Stimulated activated CD4-positive, alpha-beta T cell treated with anti-CD3 and anti-CD28 coated beads, Interleukin-12 subunit alpha, Interleukin-12 subunit beta, amount 100 ng/mL, for 48 hours (primary cell): ENCODE measurements at regions not wholly inside any gene's neighbourhood (a gene's known extent, or its start where the extent isn't known, plus 50 kb on each side); places are given as distances from the start of the nearest gene placed in this dataset.

Experiments
- DNase-seq, 3 donors: peaks; one replicate each; pipeline ENCODE4 v3.0.0-alpha.2; 2020; ENCODE audit warnings: low read depth in 2 of 3, low spot score in 1 of 3

GRCh38 chr4:19009881-19010280 lies 988.3 kb upstream of the LCORL start:
- no peak for DNase-seq

GRCh38 chr4:19005211-19005610 lies 983.7 kb upstream of the LCORL start:
- DNase-seq: no peak

- no peak for DNase-seq
Observed at GRCh38 chr4:19002170-19002569, 980.6 kb upstream of the LCORL start.

- no peak for DNase-seq
Observed at GRCh38 chr4:18999595-18999994, 978.0 kb upstream of the LCORL start.

DNA sequence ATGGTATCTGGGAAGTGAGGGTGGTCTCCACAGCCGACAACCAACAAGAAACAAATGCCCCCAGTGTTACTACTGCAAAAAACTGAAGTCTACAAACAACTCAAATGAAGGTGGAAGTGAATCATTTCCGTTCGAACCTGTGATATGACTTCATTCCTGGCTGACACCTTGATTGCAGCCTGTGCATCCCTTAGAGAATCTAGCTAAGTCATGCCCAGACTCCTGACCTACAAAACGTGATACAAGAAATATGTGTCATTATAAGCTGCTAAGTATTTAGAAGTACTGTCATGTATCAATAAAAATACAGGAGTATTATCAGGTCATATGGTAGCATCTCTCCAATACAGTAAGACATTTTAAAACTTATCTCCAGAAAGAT lies 959.7 kb upstream of the LCORL start:
- DNase-seq: no peak

DNA sequence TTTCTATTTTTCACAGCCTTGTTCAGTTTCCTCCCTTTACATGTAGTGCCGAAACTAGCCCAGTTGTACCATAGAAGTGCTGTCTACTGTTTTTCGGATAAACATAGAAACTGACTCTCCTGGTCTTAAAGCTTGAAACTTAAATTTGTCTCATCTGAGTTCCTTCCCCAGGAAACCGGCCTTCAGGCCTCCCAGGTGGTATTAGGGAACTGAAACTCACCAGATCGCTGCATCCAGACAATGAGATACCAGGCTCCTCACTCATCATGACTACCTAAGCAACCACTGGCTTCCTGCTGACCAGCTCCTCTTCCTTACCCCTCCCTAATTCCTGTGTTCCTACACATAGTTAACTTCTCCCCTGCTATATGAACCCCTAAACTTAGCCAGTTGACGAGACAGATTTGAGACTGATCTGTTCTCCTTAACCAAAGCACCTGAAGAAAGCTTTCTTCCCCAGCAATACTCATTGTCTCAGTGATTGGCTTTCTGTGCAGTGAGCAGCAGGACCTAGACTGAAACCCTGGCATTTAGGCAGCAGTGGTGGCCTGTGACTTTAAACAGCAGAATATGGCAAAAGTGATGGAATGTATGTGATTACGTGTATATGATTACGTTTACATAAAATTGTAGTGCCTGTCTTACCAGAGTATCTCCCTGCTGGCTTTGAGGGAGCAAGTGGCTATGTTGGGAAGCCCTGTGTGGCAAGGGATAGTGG lies 959.1 kb upstream of the LCORL start:
- DNase-seq: no peak

- no peak for DNase-seq
Observed at GRCh38 chr4:18976884-18977283, 955.3 kb upstream of the LCORL start.

- DNase-seq: no peak
Observed at GRCh38 chr4:18975916-18976808, 954.6 kb upstream of the LCORL start.

DNA sequence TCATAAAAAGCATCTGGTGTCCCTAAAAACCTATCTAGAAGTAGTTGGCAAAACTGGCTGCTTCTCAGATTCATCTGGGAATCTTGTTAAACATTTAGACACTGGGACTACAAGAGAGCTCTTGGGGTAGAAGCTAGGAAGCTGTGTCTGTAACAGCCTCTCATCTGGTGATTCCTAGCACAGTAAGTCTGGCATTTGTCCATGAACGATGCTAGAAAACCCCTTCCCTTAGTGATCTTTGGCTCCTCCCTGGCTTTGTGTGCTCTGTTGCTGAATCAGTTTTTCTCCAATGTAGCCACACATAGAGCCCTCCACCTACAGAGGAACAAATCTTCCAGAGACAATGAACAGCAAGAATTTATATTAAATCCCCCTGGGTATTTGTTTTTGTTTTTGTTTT lies 951.7 kb upstream of the LCORL start:
- no peak for DNase-seq

DNA sequence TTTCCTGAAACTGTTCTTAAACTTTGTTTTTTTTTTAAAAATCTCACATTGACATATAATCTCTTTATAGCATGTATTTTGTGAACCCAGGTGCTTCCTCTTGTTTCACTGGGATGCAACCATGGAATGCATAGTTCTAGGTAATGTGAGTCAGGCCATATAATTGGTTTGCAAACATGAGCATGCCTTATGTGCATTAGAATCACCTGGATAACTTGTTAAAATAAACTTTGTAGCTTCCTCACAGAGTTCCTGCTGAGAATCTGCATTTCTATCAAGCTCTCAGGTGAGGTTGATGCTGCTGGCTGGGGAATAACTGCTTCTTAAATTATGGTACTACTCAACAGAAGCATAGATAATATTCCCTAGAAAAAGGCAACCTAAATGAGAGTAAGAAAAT lies 940.3 kb upstream of the LCORL start:
- no peak for DNase-seq

- DNase-seq: no peak
Observed at GRCh38 chr4:18961266-18961665, 939.7 kb upstream of the LCORL start.

DNA sequence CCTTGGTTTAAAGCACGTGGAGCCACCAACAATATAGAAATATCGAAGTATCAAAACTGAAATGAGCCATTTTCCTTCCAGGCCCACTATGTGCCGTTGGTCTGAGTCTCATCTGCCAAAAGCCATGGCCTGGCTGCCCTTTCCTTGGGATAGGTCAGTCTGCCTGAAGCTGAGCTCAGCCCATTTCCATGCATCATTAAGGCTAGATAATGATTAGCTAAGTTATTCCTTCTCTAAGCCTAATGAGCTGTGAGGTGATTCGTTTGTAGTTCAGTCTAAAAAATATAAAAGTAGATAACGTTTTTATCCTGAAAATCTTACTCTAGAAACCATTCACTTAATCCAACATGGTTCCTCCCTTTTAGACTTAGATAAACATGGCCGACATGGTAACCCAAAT lies 936.2 kb upstream of the LCORL start:
- no peak for DNase-seq

DNA sequence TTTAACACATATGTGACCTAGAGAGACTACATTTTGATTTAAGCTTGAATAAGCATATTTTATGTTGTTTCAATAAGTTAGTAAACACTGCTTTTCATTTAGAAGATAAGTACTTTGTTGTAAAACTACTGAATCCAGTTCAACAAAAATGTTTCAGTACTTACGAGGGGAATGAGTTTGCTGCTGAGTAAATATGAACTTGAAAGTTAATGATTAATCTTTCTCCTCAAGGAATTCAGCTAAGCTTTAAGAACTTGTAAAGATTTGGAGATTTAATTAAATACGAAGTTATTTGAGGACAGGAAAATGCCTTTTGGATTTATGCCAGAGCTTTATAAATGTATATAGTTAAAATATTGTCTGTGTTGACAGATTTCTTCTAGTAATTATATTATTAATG lies 933.0 kb upstream of the LCORL start:
- no peak for DNase-seq

GRCh38 chr4:18953613-18954012 lies 932.1 kb upstream of the LCORL start:
- DNase-seq: no peak

DNA sequence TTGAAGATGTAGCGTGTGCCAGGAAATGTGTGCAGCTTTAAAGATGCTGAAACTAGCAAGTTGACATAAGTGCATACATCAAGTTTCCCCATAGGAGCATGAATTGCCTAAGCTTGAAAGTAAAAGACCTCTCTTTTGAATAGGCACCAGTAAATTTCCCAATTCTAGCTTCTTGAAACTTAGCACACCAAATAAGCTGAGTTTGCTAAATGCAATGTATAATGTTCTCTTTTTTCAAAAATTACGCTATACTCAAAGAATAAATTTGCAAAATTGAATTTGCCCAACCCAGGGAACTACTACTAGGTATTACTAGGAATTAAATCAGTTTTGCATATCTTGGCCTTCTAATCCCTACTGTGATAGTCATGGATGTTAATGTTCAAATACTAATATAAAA lies 923.9 kb upstream of the LCORL start:
- DNase-seq: no peak

DNA sequence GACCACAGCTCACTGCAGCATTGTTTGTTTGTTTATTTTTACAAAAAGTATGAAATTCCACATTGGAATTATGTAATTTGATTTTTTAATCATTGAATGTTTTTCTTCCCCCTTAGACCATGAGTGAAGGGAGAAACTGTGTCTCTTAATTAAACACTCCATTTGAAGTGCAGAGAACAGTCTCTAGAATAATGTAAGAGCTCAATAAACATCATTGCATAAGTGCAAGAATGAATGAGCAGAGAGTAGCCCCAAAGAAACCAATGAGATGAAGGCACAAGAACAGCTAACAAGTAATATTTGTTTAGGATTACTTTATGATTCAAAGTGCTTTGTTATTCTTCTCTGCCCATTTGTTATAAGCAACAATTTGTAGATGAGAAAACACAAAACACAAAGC lies 921.3 kb upstream of the LCORL start:
- DNase-seq: no peak

- no peak for DNase-seq
Observed at GRCh38 chr4:18938343-18939099, 917.0 kb upstream of the LCORL start.

DNA sequence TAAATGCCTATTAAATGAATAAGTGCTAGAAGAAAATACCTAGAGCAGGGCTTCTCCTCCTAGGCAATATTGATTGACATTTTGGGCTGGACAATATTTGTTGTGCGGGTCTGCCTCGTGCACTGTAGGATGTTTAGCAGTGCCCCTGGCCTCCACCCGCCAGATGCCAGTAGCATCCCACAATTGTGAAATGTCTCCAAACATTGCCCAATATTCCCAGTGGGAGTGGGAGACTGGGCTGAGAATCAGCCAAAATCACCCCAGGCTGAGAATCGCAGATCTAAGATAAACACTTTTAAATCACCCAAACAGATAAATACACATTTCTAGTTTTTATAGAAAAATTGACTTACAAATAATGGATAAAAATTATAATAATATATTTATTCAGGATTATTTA lies 916.2 kb upstream of the LCORL start:
- no peak for DNase-seq

GRCh38 chr4:18937080-18937479 lies 915.5 kb upstream of the LCORL start:
- DNase-seq: no peak

DNA sequence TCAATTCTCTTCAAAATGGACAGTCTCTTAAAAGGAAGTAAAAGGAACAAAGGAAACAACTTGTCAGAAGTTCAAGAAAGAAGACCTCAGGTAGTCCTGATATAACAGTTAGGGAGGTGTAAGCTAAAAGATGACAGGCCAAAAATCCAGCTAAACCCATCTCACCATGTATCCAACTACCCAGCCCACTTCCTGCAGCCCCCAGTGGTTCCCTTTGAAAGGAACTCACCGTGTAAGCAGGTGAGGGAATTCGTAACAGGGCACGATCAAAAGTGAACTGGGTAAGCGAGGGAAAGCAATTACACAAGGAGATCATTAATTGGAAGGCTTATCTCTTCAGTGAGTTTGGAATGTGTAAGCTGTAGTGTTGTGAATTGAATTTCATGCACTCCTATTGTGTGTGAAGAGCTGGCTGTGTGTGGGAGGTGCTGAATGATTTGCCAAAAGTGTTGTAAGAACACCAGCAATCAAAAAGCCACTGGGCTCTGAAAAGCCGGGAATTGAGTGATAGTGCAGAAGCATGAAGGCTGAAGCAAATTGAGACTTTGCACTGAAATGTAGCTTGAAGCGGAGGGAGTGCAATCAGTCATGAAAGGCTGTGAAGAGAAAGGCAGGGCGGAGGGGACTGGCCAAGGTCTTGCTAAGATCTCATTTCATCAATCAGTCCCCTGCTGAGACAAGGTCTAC lies 914.2 kb upstream of the LCORL start:
- DNase-seq: no peak

GRCh38 chr4:18934197-18934596 lies 912.6 kb upstream of the LCORL start:
- no peak for DNase-seq
